Liver (tissue), 8 donors: ENCODE measurements at regions not wholly inside any gene's neighbourhood (a gene's known extent, or its start where the extent isn't known, plus 50 kb on each side); places are given as distances from the start of the nearest gene placed in this dataset.

Experiments
- DNase-seq: peaks from one replicate; pipeline ENCODE4 v3.0.0-alpha.2; 2017; ENCODE audit warnings: low spot score
- H3K27ac ChIP-seq, 2 donors: one replicate each; pipeline ENCODE4 v1.7.0; 2013; ENCODE audit warnings: inconsistent platforms in 2 of 2, low read length in 2 of 2, control low read depth in 1 of 2, low read depth in 1 of 2, mild to moderate bottlenecking in 1 of 2
- H3K27me3 ChIP-seq, 4 donors: one replicate each; pipeline versions ENCODE4 v1.6.1 to v1.7.0; 2013; ENCODE audit warnings: low read length in 3 of 4, inconsistent platforms in 1 of 4, mild to moderate bottlenecking in 1 of 4, moderate library complexity in 1 of 4; ENCODE audit not compliant: control insufficient read depth in 4 of 4, insufficient read depth in 4 of 4
- H3K36me3 ChIP-seq, 4 donors: one replicate each; pipeline versions ENCODE4 v1.6.1 to v1.7.0; 2013; ENCODE audit warnings: low read length in 3 of 4, mild to moderate bottlenecking in 3 of 4, low read depth in 1 of 4, moderate library complexity in 1 of 4; ENCODE audit not compliant: control insufficient read depth in 4 of 4, insufficient read depth in 3 of 4
- H3K4me1 ChIP-seq, 4 donors: one replicate each; pipeline versions ENCODE4 v1.6.1 to v1.7.0; 2013; ENCODE audit warnings: low read length in 3 of 4, mild to moderate bottlenecking in 3 of 4, moderate library complexity in 1 of 4; ENCODE audit not compliant: control insufficient read depth in 4 of 4, insufficient read depth in 4 of 4
- H3K4me3 ChIP-seq, 3 donors: one replicate each; pipeline versions ENCODE4 v1.6.1 to v1.7.0; 2013; ENCODE audit warnings: low read length in 3 of 3, control low read depth in 1 of 3, low read depth in 1 of 3, mild to moderate bottlenecking in 1 of 3
- H3K9ac ChIP-seq, 2 donors: one replicate each; pipeline ENCODE4 v1.7.0; 2013; ENCODE audit warnings: low read length in 2 of 2, mild to moderate bottlenecking in 2 of 2, moderate library complexity in 2 of 2, control low read depth in 1 of 2, low read depth in 1 of 2
- H3K9me3 ChIP-seq, 4 donors: one replicate each; pipeline versions ENCODE4 v1.6.1 to v1.7.0; 2013; ENCODE audit warnings: low read length in 3 of 4; ENCODE audit not compliant: control insufficient read depth in 4 of 4
- FOXA1 ChIP-seq: IDR thresholded peaks from 2 replicates; pipeline ENCODE4 v1.6.1; 2016; ENCODE audit warnings: antibody characterized with exemption
- FOXA2 ChIP-seq: IDR thresholded peaks from 2 replicates; pipeline ENCODE4 v1.6.1; 2016; ENCODE audit warnings: antibody characterized with exemption
- GABPA ChIP-seq, 2 donors: IDR thresholded peaks in 1 of 2; conservative IDR thresholded peaks in 1 of 2; 2 replicates each; pipeline ENCODE4 v1.6.1; 2016; ENCODE audit warnings: antibody characterized with exemption in 2 of 2, mild to moderate bottlenecking in 1 of 2, moderate library complexity in 1 of 2
- HNF4A ChIP-seq, 2 donors: conservative IDR thresholded peaks; 2 replicates each; pipeline ENCODE4 v1.6.1; 2016; ENCODE audit warnings: antibody characterized with exemption in 2 of 2, mild to moderate bottlenecking in 2 of 2
- HNF4G ChIP-seq: IDR thresholded peaks from 2 replicates; pipeline ENCODE4 v1.6.1; 2016; ENCODE audit warnings: antibody characterized with exemption
- JUND ChIP-seq, 2 donors: IDR thresholded peaks; 2 replicates each; pipeline ENCODE4 v1.6.1; 2016; ENCODE audit warnings: antibody characterized with exemption in 2 of 2
- NR2F2 ChIP-seq: IDR thresholded peaks from 2 replicates; pipeline ENCODE4 v1.6.1; 2016; ENCODE audit warnings: antibody characterized with exemption
- RAD21 ChIP-seq, 2 donors: IDR thresholded peaks; 2 replicates each; pipeline ENCODE4 v1.6.1; 2016; ENCODE audit warnings: antibody characterized with exemption in 2 of 2, mild to moderate bottlenecking in 2 of 2
- TAF1 ChIP-seq: conservative IDR thresholded peaks from 2 replicates; pipeline ENCODE4 v1.6.1; 2016; ENCODE audit warnings: antibody characterized with exemption, mild to moderate bottlenecking
- YY1 ChIP-seq: IDR thresholded peaks from 2 replicates; pipeline ENCODE4 v1.6.1; 2016; ENCODE audit warnings: antibody characterized with exemption, mild to moderate bottlenecking
- WGBS: extraction: QIAGEN DNeasy Blood & Tissue Kit; methylation state at CpG from one replicate; pipeline ENCODE4 v1.1.7; 2013; 5-methylcytosine and 5-hydroxymethylcytosine counted together
- TF ChIP-seq, protein P1 (sequence below): fragments of 150-350 bp; IDR thresholded peaks from 2 replicates; pipeline ENCODE4 v1.5.1; 2017; ENCODE audit warnings: improper control_type of control experiment, low read depth, low read length; ENCODE audit not compliant: missing input control
- TF ChIP-seq, protein P2 (sequence below): IDR thresholded peaks from 2 replicates; pipeline ENCODE4 v1.6.1; 2016; ENCODE audit warnings: antibody characterized with exemption, mild to moderate bottlenecking
- TF ChIP-seq, protein P3 (sequence below): IDR thresholded peaks from 2 replicates; pipeline ENCODE4 v1.6.1; 2016; ENCODE audit warnings: antibody characterized with exemption
- donor health status: healthy.
- donor health status: healthy.
- donor health status: healthy.
- donor health status: healthy.
- donor health status: healthy.

DNA sequence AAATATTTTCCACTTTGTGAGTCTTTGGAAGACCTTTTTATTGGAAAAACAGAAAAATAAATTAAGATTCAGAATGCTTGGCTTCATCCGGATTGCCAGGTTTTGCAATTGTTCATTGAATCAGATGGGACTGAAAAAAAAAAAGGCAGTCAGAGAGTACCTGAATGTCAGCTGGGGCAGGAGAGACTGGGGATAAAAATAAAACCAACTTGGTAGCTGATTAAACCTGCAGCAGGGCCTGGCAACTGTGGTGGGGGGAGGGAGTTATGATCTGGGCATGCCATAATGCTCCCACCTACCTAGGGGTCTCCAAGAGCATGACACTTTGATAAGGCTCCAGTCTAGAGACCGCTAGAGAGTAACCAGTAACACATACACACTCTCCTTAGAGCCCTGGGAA lies 454.4 kb downstream of the DTWD2 start (continued):
- TF ChIP-seq NR2F2 (no peak), YY1 (no peak), GABPA (IDR thresholded peaks at IDR 0.05 in 1 of 2, conservative IDR thresholded peaks at IDR 0.05 in 1 of 2) (no peak)

DNA sequence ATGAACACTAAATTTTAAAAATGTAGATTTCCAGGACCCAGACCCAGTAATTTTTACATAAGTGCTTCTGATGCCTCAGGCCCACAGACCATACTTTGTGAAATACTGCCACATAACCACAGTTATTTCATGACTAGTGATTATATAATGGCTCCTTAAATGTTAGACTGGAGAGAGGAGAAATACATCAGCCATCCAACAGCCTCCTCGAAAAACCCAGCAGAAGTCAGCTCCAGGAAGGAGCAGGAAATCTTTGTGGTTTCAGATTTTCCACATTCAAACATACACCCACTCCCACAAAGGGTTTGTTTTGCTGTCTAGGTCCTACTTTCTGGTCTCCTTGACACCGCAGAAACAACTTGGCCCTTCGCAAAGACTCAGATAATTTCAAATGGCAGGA lies 455.2 kb downstream of the DTWD2 start:
- DNase-seq, result no peak
- TF ChIP-seq FOXA1 (no peak), TAF1 (no peak), HNF4G (no peak), FOXA2 (no peak)
- TF ChIP-seq, protein P1, sequence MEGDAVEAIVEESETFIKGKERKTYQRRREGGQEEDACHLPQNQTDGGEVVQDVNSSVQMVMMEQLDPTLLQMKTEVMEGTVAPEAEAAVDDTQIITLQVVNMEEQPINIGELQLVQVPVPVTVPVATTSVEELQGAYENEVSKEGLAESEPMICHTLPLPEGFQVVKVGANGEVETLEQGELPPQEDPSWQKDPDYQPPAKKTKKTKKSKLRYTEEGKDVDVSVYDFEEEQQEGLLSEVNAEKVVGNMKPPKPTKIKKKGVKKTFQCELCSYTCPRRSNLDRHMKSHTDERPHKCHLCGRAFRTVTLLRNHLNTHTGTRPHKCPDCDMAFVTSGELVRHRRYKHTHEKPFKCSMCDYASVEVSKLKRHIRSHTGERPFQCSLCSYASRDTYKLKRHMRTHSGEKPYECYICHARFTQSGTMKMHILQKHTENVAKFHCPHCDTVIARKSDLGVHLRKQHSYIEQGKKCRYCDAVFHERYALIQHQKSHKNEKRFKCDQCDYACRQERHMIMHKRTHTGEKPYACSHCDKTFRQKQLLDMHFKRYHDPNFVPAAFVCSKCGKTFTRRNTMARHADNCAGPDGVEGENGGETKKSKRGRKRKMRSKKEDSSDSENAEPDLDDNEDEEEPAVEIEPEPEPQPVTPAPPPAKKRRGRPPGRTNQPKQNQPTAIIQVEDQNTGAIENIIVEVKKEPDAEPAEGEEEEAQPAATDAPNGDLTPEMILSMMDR, result no peak
- TF ChIP-seq, protein P2, sequence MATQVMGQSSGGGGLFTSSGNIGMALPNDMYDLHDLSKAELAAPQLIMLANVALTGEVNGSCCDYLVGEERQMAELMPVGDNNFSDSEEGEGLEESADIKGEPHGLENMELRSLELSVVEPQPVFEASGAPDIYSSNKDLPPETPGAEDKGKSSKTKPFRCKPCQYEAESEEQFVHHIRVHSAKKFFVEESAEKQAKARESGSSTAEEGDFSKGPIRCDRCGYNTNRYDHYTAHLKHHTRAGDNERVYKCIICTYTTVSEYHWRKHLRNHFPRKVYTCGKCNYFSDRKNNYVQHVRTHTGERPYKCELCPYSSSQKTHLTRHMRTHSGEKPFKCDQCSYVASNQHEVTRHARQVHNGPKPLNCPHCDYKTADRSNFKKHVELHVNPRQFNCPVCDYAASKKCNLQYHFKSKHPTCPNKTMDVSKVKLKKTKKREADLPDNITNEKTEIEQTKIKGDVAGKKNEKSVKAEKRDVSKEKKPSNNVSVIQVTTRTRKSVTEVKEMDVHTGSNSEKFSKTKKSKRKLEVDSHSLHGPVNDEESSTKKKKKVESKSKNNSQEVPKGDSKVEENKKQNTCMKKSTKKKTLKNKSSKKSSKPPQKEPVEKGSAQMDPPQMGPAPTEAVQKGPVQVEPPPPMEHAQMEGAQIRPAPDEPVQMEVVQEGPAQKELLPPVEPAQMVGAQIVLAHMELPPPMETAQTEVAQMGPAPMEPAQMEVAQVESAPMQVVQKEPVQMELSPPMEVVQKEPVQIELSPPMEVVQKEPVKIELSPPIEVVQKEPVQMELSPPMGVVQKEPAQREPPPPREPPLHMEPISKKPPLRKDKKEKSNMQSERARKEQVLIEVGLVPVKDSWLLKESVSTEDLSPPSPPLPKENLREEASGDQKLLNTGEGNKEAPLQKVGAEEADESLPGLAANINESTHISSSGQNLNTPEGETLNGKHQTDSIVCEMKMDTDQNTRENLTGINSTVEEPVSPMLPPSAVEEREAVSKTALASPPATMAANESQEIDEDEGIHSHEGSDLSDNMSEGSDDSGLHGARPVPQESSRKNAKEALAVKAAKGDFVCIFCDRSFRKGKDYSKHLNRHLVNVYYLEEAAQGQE, result no peak
- no peaks in the 10 kb centered on the region for H3K4me1 ChIP-seq

DNA sequence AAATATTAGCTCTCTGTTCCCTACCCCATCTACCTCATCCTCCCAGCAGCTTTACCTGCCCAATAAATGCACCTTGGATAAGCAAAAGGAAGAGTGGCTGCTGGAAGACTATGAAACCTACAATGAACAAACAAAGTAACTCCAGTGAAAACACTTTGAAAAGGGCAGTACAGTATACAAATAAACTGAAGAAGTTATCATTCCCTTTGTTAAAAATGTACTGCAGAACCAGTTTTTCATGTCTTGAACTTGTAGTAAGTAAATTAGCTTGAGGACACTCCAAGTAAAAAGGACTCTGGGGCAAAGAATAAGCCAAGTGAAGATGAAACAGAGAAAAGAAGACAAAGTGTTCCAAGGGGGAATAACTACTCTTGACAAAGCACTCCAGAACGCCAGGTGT lies 457.1 kb downstream of the DTWD2 start:
- H3K36me3 ChIP-seq, result no peaks in the 10 kb centered on the region
- no peak overlapping the region for H3K4me3 ChIP-seq
- 60% methylated on average over 1 of the region's 1 CpG for WGBS
- DNase-seq, result no peak
- TF ChIP-seq FOXA1 (no peak), HNF4G (no peak), JUND (IDR thresholded peaks at IDR 0.05) (no peak), RAD21 (IDR thresholded peaks at IDR 0.05) (no peak), TAF1 (no peak), HNF4A (conservative IDR thresholded peaks at IDR 0.05) (no peak)
- TF ChIP-seq, protein P3, sequence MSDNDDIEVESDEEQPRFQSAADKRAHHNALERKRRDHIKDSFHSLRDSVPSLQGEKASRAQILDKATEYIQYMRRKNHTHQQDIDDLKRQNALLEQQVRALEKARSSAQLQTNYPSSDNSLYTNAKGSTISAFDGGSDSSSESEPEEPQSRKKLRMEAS, result no peak
- TF ChIP-seq, protein P1, result no peak
- no peak overlapping the region for H3K27ac ChIP-seq
- H3K27me3 ChIP-seq, result no peaks in the 10 kb centered on the region
- no peak overlapping the region for H3K9ac ChIP-seq
- H3K9me3 ChIP-seq, result no peaks in the 10 kb centered on the region
- H3K4me1 ChIP-seq, result no peaks in the 10 kb centered on the region

More for the DNA sequence above, 455.2 kb downstream of the DTWD2 start:
- no peak overlapping the region for H3K4me3 ChIP-seq
- no peaks in the 10 kb centered on the region for H3K36me3 ChIP-seq
- H3K27ac ChIP-seq, result no peak overlapping the region
- H3K9ac ChIP-seq, result no peak overlapping the region
- H3K27me3 ChIP-seq, result no peaks in the 10 kb centered on the region
- H3K9me3 ChIP-seq, result no peaks in the 10 kb centered on the region
- 67% methylated on average over 3 of the region's 3 CpGs for WGBS
